Heart right ventricle (tissue), 16 donors: ENCODE measurements at regions not wholly inside any gene's neighbourhood (a gene's known extent, or its start where the extent isn't known, plus 50 kb on each side); places are given as distances from the start of the nearest gene placed in this dataset.

Source experiments
- ATAC-seq, 8 donors: fragments of 200-7000 bp; cut with Tn5 transposase; one replicate each; pipeline ENCODE4 v1.9.1; 2020; ENCODE audit warnings: mild to moderate bottlenecking in 8 of 8, moderate library complexity in 8 of 8, moderate number of reproducible peaks in 1 of 8
- DNase-seq, 2 donors: peaks; one replicate each; pipeline ENCODE4 v3.0.0-alpha.2; 2020
- H3K27ac ChIP-seq, 10 donors: fragments of 200-600 bp; sonication (generic) in 2 of 10; one replicate each; pipeline versions ENCODE4 v1.5.0 to v1.8.0; 2020 to 2022; ENCODE audit warnings: mild to moderate bottlenecking in 3 of 10
- H3K27me3 ChIP-seq, 7 donors: fragments of 200-600 bp; one replicate each; pipeline ENCODE4 v1.8.0; 2021 to 2022; ENCODE audit warnings: mild to moderate bottlenecking in 2 of 7
- H3K36me3 ChIP-seq, 9 donors: fragments of 200-600 bp; sonication (generic) in 1 of 9; one replicate each; pipeline versions ENCODE4 v1.5.0 to v1.8.0; 2020 to 2022; ENCODE audit warnings: mild to moderate bottlenecking in 2 of 9
- H3K4me1 ChIP-seq, 9 donors: fragments of 200-600 bp; sonication (generic) in 1 of 9; one replicate each; pipeline versions ENCODE4 v1.5.0 to v1.8.0; 2020 to 2022; ENCODE audit warnings: mild to moderate bottlenecking in 4 of 9
- H3K4me3 ChIP-seq, 10 donors: fragments of 200-600 bp; sonication (generic) in 2 of 10; one replicate each; pipeline versions ENCODE4 v1.5.0 to v1.8.0; 2020 to 2022; ENCODE audit warnings: mild to moderate bottlenecking in 7 of 10, moderate library complexity in 2 of 10
- H3K9me3 ChIP-seq, 11 donors: fragments of 200-600 bp in 10 of 11; sonication (generic) in 2 of 11; one replicate each; pipeline versions ENCODE4 v1.5.0 to v1.8.0; 2013 to 2022; ENCODE audit warnings: mild to moderate bottlenecking in 2 of 11, control low read depth in 1 of 11, moderate library complexity in 1 of 11
- WGBS, 2 donors: extraction: QIAGEN DNeasy Blood & Tissue Kit; methylation state at CpG; one replicate each; pipeline ENCODE4 v1.1.7; 2013; ENCODE audit warnings: inconsistent platforms in 1 of 2; 5-methylcytosine and 5-hydroxymethylcytosine counted together
- intact Hi-C, 10 donors: fragments of 100-400 bp; cut with DNase I; formaldehyde crosslinking; loops; one replicate each; pipeline versions ENCODE4 v1.11.1 to v1.14.2; 2022
- TF ChIP-seq, protein P1 (sequence below), 9 donors: fragments of 200-600 bp; sonication (generic) in 2 of 9; IDR thresholded peaks; one replicate each; pipeline versions ENCODE4 v1.5.0 to v1.8.0; 2021 to 2022; ENCODE audit warnings: antibody characterized with exemption in 9 of 9, mild to moderate bottlenecking in 5 of 9, moderate library complexity in 1 of 9
- donor health status: Arrhythmogenic right ventricular cardiomyopathy.
- donor health status: ischemic (EF 13 %, LVEDD 7.1; RV severe dilation, severe dysfunction).
- donor health status: healthy with polysubstance abuse.
- donor health status: DM: no; HTN: yes; CAD: no.
- donor health status: DM: no; HTN: no; CAD: no.
- donor health status: ischemic (EF 25% LVEDD 6.9; RV normal size, moderate dysfunction).
- donor health status: ischemic (EF 25% LVEDD 5.7; RV mildly dilated, moderate dysfunction).
- donor health status: healthy.
- donor health status: DM: yes; HTN: yes; CAD: no.
- donor health status: Ischemic cardiomyopathy.
- donor health status: ischemic (EF 35%, LVEDD 5.7; RV mildly dilated, moderate dysfunction).
- donor health status: nonischemic (EF 11% LVEDD 7.7; RV severe dilation, severe dysfunction).
- donor health status: DM: yes; HTN: yes; CAD: no.
- donor health status: PGD.
- donor health status: ischemic (EF 29% LVEDD 5.4; RV normal size, mild dysfunction).
- donor health status: nonischemic (EF 23%, LVEDD 6.1; RV moderate dilation, normal function).

DNA sequence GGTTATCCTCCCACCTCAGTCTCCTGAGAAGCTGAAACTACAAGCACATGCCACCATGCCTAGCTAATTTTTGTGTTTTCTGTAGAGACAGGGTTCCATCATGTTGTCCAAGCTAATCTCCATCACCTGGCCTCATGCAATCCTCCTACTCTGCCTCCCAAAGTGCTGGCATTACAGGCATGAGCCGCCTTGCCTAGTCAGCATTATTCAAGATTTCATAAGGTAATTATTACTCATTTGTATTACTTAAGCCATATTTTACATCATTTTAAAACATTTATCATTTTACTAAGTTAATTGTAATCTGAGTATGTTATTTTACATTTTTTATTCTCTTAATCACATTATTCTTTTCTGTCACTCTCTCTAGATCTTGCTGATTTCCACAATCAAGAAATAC, 1575.6 kb downstream of the NCAM2 start:
- Histone ChIP-seq H3K4me3 (no peak overlapping the region), H3K9me3 (no peaks in the 10 kb centered on the region), H3K27ac (no peak overlapping the region), H3K4me1 (no peaks in the 10 kb centered on the region), H3K27me3 (no peaks in the 10 kb centered on the region), H3K36me3 (no peaks in the 10 kb centered on the region)
- ATAC-seq = no peak
- TF ChIP-seq, protein P1, sequence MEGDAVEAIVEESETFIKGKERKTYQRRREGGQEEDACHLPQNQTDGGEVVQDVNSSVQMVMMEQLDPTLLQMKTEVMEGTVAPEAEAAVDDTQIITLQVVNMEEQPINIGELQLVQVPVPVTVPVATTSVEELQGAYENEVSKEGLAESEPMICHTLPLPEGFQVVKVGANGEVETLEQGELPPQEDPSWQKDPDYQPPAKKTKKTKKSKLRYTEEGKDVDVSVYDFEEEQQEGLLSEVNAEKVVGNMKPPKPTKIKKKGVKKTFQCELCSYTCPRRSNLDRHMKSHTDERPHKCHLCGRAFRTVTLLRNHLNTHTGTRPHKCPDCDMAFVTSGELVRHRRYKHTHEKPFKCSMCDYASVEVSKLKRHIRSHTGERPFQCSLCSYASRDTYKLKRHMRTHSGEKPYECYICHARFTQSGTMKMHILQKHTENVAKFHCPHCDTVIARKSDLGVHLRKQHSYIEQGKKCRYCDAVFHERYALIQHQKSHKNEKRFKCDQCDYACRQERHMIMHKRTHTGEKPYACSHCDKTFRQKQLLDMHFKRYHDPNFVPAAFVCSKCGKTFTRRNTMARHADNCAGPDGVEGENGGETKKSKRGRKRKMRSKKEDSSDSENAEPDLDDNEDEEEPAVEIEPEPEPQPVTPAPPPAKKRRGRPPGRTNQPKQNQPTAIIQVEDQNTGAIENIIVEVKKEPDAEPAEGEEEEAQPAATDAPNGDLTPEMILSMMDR (IDR thresholded peaks at IDR 0.05) = no peak
- intact Hi-C loops = loop anchor here in 2 of 10 donors (2.0 to 10.0 kb wide), 2 partner anchors 219 to 221 kb away; no protein-coding TSS in a partner anchor
- WGBS, 2 donors = 84 to 92% methylated on average over 1 of the region's 1 CpG
- DNase-seq = no peak

DNA sequence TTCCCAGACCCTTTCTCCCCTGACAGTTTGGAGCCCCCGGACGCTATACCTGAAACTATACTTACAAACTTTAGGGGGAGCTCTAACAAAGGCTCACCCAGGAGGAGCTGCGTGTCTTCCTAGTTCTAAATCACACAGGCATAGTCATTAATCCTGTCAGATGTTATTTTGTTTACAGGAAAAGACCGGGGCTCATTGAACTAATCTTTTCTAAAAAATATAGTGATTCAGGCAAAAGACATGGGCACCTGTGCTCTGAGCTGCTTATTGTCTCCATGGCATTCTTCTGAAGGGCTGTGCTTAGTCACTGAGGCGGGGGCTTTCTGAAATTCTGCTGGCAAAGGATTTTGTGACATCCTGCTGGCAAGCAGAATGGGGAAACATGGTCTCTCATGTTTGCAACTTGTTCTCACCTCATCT, 1577.0 kb downstream of the NCAM2 start:
- WGBS, 2 donors = 8 to 12% methylated on average over 5 of the region's 5 CpGs
- peak overlapping the region in 1 of 10 donors; percentile 16 for H3K4me3 ChIP-seq
- H3K4me1 ChIP-seq = no peaks in the 10 kb centered on the region
- intact Hi-C loops = loop anchor here in 4 of 10 donors (2.0 to 10.0 kb wide), 3 partner anchors 217 to 220 kb away; no protein-coding TSS in a partner anchor
- H3K36me3 ChIP-seq = no peaks in the 10 kb centered on the region
- TF ChIP-seq, protein P1 (IDR thresholded peaks at IDR 0.05) = peak in 7 of 9 donors; percentile 28 to 59 (median 50)
- DNase-seq (no peak), ATAC-seq (peak in 1 of 8 donors; percentile 35)
- H3K27ac ChIP-seq = no peak overlapping the region
- H3K9me3 ChIP-seq = peaks cover 0 to 4% (median 0%) of the 10 kb centered on the region in 11 donors
- no peaks in the 10 kb centered on the region for H3K27me3 ChIP-seq

DNA sequence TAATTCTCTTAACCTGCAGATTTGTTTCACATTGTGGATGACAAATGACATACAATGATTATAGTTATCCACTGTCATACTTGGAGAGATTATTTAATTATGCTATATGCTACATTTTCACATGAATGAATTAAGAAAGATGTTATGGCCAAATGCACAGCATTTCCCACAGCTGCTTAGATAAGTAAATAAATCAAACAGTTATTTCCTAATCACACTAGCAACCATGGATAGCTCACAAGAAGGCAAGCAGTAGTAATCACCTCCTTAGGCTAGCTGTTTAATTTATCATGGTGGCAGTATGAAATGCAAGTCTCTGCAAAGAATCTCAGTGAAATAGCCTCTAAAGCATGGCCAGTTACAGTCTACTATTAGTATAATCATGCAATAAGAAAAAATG, 1581.5 kb downstream of the NCAM2 start:
- no peaks in the 10 kb centered on the region for H3K36me3 ChIP-seq
- DNase-seq = no peak

DNA sequence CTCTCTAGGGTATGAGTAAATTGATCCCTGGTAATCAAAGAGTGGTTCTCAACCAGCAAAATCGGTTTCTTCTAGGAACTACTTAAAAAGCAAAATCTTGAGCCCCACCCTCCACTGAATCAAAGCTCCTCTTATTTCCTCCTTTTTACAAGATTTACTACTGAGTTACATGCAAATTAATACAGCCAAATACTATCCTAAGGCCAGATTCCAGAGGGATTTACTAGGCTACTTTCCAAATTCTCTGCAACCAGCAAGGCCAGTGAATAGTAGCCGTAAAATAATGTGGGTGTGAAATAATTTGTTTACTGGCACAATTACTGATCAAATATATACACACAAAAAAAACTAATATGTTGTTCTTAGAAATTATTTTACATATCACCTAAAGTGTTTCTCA, 1583.8 kb downstream of the NCAM2 start:
- no peak for DNase-seq
- no peak for ATAC-seq
- intact Hi-C loops = no loop called here
- no peaks in the 10 kb centered on the region for H3K4me1 ChIP-seq
- peaks cover 0 to 19% (median 0%) of the 10 kb centered on the region in 11 donors for H3K9me3 ChIP-seq
- 45 to 49% methylated on average over 2 of the region's 2 CpGs for WGBS, 2 donors
- no peaks in the 10 kb centered on the region for H3K36me3 ChIP-seq
- H3K4me3 ChIP-seq = no peak overlapping the region
- no peaks in the 10 kb centered on the region for H3K27me3 ChIP-seq
- TF ChIP-seq, protein P1 (IDR thresholded peaks at IDR 0.05) = no peak
- no peak overlapping the region for H3K27ac ChIP-seq

More for the DNA sequence above, 1581.5 kb downstream of the NCAM2 start:
- Histone ChIP-seq H3K4me1 (no peaks in the 10 kb centered on the region), H3K9me3 (peaks cover 0 to 15% (median 0%) of the 10 kb centered on the region in 11 donors), H3K4me3 (no peak overlapping the region), H3K27me3 (no peaks in the 10 kb centered on the region), H3K27ac (no peak overlapping the region)
- TF ChIP-seq, protein P1 (IDR thresholded peaks at IDR 0.05) = no peak
- intact Hi-C loops = loop anchor here in 3 of 10 donors (5.0 to 10.0 kb wide), 2 partner anchors 213 to 215 kb away; no protein-coding TSS in a partner anchor
- ATAC-seq = no peak
